Upper lobe of right lung (tissue), 1 donor: ENCODE measurements at regions not wholly inside any gene's neighbourhood (a gene's known extent, or its start where the extent isn't known, plus 50 kb on each side); places are given as distances from the start of the nearest gene placed in this dataset.

Source experiments
- ATAC-seq: fragments of 200-7000 bp; cut with Tn5 transposase; one replicate; pipeline ENCODE4 v1.9.1; 2020; ENCODE audit warnings: mild to moderate bottlenecking, moderate library complexity
- DNase-seq: peaks from one replicate; pipeline ENCODE4 v3.0.0-alpha.2; 2020
- H3K27ac ChIP-seq: fragments of 200-600 bp; one replicate; pipeline ENCODE4 v1.8.0; 2022
- H3K27me3 ChIP-seq: fragments of 200-600 bp; one replicate; pipeline ENCODE4 v1.8.0; 2022; ENCODE audit warnings: mild to moderate bottlenecking
- H3K36me3 ChIP-seq: fragments of 200-600 bp; one replicate; pipeline ENCODE4 v1.8.0; 2022
- H3K4me1 ChIP-seq: fragments of 200-600 bp; one replicate; pipeline ENCODE4 v1.8.0; 2022
- H3K4me3 ChIP-seq: fragments of 200-600 bp; one replicate; pipeline ENCODE4 v1.8.0; 2022; ENCODE audit warnings: mild to moderate bottlenecking
- H3K9me3 ChIP-seq: fragments of 200-600 bp; one replicate; pipeline ENCODE4 v1.8.0; 2022
- intact Hi-C: fragments of 100-400 bp; cut with DNase I; formaldehyde crosslinking; loops from one replicate; pipeline ENCODE4 v1.11.0; 2022
- TF ChIP-seq, protein P1 (sequence below): fragments of 200-600 bp; IDR thresholded peaks from one replicate; pipeline ENCODE4 v1.8.0; 2022; ENCODE audit warnings: antibody characterized with exemption
- donor health status: DM: no; HTN: yes; CAD: no; lungs with severe emphysema.

- no peaks in the 10 kb centered on the region for H3K9me3 ChIP-seq
- H3K4me1 ChIP-seq = no peaks in the 10 kb centered on the region
- ATAC-seq (no peak), DNase-seq (no peak)
- TF ChIP-seq, protein P1, sequence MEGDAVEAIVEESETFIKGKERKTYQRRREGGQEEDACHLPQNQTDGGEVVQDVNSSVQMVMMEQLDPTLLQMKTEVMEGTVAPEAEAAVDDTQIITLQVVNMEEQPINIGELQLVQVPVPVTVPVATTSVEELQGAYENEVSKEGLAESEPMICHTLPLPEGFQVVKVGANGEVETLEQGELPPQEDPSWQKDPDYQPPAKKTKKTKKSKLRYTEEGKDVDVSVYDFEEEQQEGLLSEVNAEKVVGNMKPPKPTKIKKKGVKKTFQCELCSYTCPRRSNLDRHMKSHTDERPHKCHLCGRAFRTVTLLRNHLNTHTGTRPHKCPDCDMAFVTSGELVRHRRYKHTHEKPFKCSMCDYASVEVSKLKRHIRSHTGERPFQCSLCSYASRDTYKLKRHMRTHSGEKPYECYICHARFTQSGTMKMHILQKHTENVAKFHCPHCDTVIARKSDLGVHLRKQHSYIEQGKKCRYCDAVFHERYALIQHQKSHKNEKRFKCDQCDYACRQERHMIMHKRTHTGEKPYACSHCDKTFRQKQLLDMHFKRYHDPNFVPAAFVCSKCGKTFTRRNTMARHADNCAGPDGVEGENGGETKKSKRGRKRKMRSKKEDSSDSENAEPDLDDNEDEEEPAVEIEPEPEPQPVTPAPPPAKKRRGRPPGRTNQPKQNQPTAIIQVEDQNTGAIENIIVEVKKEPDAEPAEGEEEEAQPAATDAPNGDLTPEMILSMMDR = no peak
- H3K27ac ChIP-seq = no peak overlapping the region
- H3K4me3 ChIP-seq = no peak overlapping the region
- H3K36me3 ChIP-seq = no peaks in the 10 kb centered on the region
- H3K27me3 ChIP-seq = no peaks in the 10 kb centered on the region
- intact Hi-C loops = no loop called here
Measured at GRCh38 chr20:51135926-51136715, 113.2 kb upstream of the KCNG1 start.

DNA sequence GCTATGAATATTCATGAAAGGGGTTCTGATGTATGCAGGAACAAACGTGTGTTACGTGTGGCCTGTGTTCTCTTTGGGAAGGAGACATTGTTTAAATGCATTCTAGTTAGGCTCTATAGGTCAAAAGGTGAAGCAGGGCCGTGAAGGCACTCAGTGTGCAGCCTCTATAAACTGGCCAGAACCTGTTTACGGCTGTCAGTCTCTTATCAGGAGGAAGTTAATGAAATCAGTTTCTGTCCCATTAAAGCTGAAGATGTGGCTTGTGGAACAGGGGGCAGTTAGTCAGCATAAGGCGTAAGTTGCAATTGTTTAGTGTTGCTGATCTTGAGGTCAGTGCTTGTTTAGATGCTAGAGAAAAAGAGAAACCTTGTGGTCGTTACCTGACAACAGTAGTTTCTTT lies 111.5 kb upstream of the KCNG1 start:
- TF ChIP-seq, protein P1 = no peak
- Histone ChIP-seq H3K27ac (no peak overlapping the region), H3K36me3 (no peaks in the 10 kb centered on the region), H3K9me3 (no peaks in the 10 kb centered on the region), H3K4me3 (no peak overlapping the region), H3K4me1 (no peaks in the 10 kb centered on the region), H3K27me3 (no peaks in the 10 kb centered on the region)
- intact Hi-C loops = no loop called here
- no peak for ATAC-seq
- DNase-seq = no peak

DNA sequence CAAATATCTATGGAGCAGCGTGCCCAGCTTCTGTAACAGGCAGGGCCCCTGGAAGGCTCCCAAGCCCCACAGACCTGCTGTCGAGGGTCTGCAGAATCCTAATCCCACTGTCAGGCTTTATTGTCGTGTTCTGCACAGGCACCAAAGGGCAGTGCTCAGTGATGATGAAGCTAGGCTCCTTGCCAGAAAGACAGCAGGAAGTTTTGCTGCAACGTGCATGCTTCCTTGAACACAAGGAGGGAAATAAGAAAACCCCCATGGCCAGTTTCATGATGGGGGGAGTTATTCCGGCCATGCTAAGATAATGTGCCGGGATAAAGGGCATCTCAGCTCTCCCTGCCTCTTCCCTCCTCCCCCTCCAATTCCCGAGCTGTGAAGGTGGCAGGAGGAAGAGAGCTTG lies 109.4 kb upstream of the KCNG1 start:
- DNase-seq (no peak), ATAC-seq (no peak)
- Histone ChIP-seq H3K4me1 (no peaks in the 10 kb centered on the region), H3K9me3 (no peaks in the 10 kb centered on the region), H3K36me3 (no peaks in the 10 kb centered on the region), H3K4me3 (no peak overlapping the region), H3K27me3 (no peaks in the 10 kb centered on the region), H3K27ac (no peak overlapping the region)
- intact Hi-C loops = no loop called here
- TF ChIP-seq, protein P1 = no peak

DNA sequence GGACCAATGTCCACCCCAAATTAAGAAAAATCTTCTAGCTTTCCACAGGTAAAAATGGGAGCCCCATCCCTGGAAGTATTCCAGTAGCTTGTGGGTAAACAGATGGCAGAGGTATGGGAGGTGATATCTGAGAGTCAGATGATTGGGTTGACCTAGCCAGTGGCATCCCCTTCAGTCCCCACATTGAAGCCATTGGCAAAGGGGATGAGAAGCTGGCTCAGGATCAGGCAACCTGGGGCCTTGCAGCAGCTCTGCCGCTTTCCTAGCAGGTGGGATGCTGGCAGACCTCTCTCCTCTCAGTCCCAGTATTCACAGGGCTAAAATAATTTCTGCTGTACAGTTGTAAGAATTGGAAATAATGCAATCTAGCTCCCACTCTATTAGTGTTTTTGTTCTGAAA lies 108.9 kb upstream of the KCNG1 start:
- Histone ChIP-seq H3K36me3 (no peaks in the 10 kb centered on the region), H3K27ac (no peak overlapping the region), H3K4me1 (no peaks in the 10 kb centered on the region), H3K27me3 (no peaks in the 10 kb centered on the region), H3K4me3 (no peak overlapping the region), H3K9me3 (no peaks in the 10 kb centered on the region)
- TF ChIP-seq, protein P1 = no peak
- DNase-seq (no peak), ATAC-seq (no peak)
- intact Hi-C loops = no loop called here

DNA sequence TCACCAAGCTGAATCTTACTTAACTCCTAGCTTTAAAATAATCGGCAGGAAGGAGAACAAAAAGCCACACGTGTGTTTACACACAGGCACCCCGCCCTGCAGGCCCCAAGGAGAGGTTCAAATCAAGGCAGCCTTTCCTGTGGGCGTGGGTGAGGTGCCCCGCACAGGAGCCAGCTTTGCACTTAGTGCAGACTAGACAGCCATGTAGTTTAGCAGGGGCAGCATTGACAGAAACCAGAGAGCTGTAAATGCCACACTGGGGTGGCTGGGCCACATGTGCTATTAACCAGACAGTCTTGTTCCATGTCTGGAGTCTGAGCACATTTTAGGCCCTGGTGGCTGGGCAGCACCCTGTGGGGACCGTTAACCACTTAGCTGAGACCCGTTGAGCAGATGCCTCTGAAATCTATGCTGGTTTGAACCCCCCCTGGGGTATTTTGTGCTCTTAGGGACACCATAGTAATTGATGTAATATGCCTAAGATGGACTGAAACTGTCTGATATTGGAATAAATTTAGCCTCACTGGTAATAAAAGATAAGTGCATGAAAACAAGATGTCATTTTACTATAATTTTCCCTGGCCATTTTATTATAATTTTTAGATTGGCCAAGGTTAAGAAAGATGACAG lies 106.4 kb upstream of the KCNG1 start:
- no peak for DNase-seq
- Histone ChIP-seq H3K27me3 (no peaks in the 10 kb centered on the region), H3K36me3 (no peaks in the 10 kb centered on the region), H3K9me3 (no peaks in the 10 kb centered on the region), H3K27ac (no peak overlapping the region), H3K4me1 (no peaks in the 10 kb centered on the region), H3K4me3 (no peak overlapping the region)
- no peak for ATAC-seq
- intact Hi-C loops = no loop called here
- TF ChIP-seq, protein P1 = no peak
